ENCODE measurements at regions not wholly inside any gene's neighbourhood (a gene's known extent, or its start where the extent isn't known, plus 50 kb on each side); places are given as distances from the start of the nearest gene placed in this dataset.

GRCh38 chr18:64618390-64618789 lies 469.5 kb upstream of the LINC00305 start:
- Histone ChIP-seq H2AFZ (ENCODE audit: low read length) (no peak overlapping the region), H4K20me1 (ENCODE audit: insufficient read depth, low read length) (no peaks in the 10 kb centered on the region), H3K4me2 (ENCODE audit: low read depth, low read length) (no peak overlapping the region), H3K27me3 (ENCODE audit: control insufficient read depth in 1 of 2, insufficient read depth in 2 of 2, low read length in 2 of 2) (no peaks in the 10 kb centered on the region), H3K27ac (ENCODE audit: extremely low read length, insufficient read depth, low read length) (no peak overlapping the region), H3K4me1 (ENCODE audit: insufficient read depth, low read length) (no peaks in the 10 kb centered on the region), H3K36me3 (replicated peaks in 1 of 2; ENCODE audit: control insufficient read depth in 1 of 2, insufficient read depth in 2 of 2, low read length in 2 of 2) (no peaks in the 10 kb centered on the region), H3K9ac (ENCODE audit: insufficient read depth, low read depth, low read length) (no peak overlapping the region), H3K9me3 (ENCODE audit: low read length) (peaks cover 47% of the 10 kb centered on the region), H3K79me2 (ENCODE audit: insufficient read depth, low read length) (no peaks in the 10 kb centered on the region), H3K4me3 (replicated peaks in 1 of 3; ENCODE audit: insufficient read depth in 1 of 3, low read depth in 2 of 3, low read length in 3 of 3) (no peak overlapping the region)
- DNase-seq (ENCODE audit: low spot score) (no peak), FAIRE-seq (no peak), ATAC-seq (no peak)
- in situ Hi-C loops (cut with HindIII; ENCODE audit: extremely low pct_ligation_motif_present, low pct_unique_long_range_greater_than_20kb) (no loop called here), intact Hi-C loops (cut with micrococcal nuclease; ENCODE audit: unreplicated experiment) (no loop called here)
- WGBS (ENCODE audit: low lambda C conversion rate): no CpG with 5 or more reads among the region's 1 CpG
- no TSS peak for BruUV-seq (replicated peaks)
- TF ChIP-seq ZNF780A (CRISPR knock-in tag; IDR thresholded peaks at IDR 0.05) (no peak), ZNF547 (CRISPR knock-in tag; IDR thresholded peaks at IDR 0.05) (no peak), ZNF556 (CRISPR knock-in tag; IDR thresholded peaks at IDR 0.05; ENCODE audit: borderline replicate concordance) (no peak), DZIP1 (CRISPR knock-in tag; IDR thresholded peaks at IDR 0.05) (no peak), HMG20A (CRISPR knock-in tag; IDR thresholded peaks at IDR 0.05; ENCODE audit: borderline replicate concordance) (no peak), ZNF574 (CRISPR knock-in tag; IDR thresholded peaks at IDR 0.05) (no peak), SRSF4 (IDR thresholded peaks at IDR 0.05; ENCODE audit: low read depth, low read length, poor library complexity, severe bottlenecking) (no peak), TOPORS (CRISPR knock-in tag; IDR thresholded peaks at IDR 0.05) (no peak)
- CTCF ChIA-PET (ENCODE audit: low intra/inter-chr PET ratio, low total read pairs): no interaction called here
- POLR2A ChIA-PET: no interaction called here
